NK-92 (cell line): ENCODE measurements at regions not wholly inside any gene's neighbourhood (a gene's known extent, or its start where the extent isn't known, plus 50 kb on each side); places are given as distances from the start of the nearest gene placed in this dataset.

ENCODE experiments used
- DNase-seq: peaks from one replicate; lab custom pipeline; 2025; ENCODE audit not compliant: unreplicated experiment; lab: John Stamatoyannopoulos, UW

DNA sequence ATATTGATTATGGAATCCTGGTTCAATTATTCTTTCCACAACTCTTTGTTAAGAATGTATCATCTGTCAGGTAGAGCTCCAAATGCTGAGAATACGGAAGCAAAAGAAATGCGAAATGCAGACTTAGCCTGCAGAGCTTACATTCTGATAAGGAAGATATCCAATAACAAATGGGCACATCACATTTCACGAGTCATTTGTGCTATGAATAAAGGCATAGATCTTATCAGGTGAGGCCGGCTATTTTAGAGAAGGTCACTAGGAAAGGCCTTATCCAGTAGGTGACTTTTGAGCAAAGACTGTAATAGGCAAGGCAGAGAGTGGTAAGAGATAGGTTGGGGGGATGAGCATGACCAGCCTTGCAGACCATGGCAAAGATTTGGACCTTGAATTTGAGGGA is 174.3 kb upstream of the SERPINE2 start:
- no peak for DNase-seq

DNA sequence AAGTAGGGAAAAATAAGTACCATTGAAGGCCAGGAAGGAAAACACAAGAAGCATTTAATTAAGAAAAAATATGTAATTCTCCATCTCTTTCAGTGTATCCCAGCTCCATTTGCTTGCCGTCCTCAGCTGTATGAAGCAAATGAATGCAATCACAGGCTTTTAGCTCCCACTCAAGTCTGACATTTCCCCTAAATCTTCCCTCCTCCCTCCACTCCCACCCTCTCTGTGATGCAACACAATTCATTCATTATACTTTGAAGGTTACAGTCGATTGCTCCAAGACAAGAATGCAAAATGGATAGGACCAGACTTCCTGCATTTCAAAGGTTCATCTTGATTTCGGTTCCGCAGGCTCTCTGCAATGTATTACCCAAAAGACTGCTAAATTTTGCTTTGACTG is 172.7 kb upstream of the SERPINE2 start:
- DNase-seq = no peak

DNA sequence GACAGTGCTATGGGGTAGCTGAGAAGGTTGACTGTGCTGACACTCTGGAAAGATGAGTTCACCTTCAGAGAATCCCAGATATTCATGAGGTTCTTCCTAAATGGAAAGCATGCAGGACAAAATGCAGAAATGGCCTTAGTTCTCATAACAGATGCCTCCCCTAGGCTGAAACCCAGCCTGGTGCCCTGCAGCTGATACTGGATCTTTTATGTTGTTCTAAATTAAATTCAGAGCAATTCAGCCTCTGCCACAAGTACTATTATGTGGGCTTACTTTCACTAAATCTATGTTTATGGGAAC is 172.0 kb upstream of the SERPINE2 start:
- no peak for DNase-seq

- DNase-seq = no peak
These were observed 171.4 kb upstream of the SERPINE2 start for GRCh38 chr2:224210286-224211180.

GRCh38 chr2:224209555-224210285 is 170.6 kb upstream of the SERPINE2 start:
- DNase-seq = no peak

GRCh38 chr2:224208443-224208842 is 169.4 kb upstream of the SERPINE2 start:
- no peak for DNase-seq

- DNase-seq = no peak
These were observed 168.9 kb upstream of the SERPINE2 start for GRCh38 chr2:224208007-224208406.

- DNase-seq = no peak
These were observed 167.7 kb upstream of the SERPINE2 start for GRCh38 chr2:224206816-224207215.

DNA sequence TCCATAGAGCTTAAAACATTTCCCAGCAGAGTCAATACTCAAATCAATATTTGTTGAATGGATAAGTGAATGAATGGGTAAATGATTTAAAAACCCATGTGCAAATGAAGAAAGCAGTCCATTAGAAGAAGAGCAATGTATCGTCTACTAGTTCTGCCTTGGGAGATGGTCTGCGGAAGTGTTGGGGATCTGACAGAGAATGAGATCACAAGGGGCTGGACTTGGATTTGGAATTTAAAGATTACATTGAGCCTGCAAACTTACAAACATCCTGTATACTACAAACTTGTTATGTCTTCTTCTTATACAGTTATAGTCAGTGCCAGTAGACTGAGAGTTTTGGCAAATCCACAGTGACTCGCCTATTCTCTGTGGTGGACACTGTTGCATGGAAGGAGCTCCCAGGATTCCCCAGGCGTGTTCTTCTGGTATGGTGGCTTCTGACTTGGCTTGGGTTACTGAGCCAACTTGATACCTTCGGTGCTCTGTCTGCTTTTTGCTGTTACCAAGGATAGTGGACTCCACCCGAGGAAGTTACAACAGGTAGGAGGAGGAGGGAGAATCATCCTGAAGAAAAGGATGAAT is 163.3 kb upstream of the SERPINE2 start:
- no peak for DNase-seq

DNA sequence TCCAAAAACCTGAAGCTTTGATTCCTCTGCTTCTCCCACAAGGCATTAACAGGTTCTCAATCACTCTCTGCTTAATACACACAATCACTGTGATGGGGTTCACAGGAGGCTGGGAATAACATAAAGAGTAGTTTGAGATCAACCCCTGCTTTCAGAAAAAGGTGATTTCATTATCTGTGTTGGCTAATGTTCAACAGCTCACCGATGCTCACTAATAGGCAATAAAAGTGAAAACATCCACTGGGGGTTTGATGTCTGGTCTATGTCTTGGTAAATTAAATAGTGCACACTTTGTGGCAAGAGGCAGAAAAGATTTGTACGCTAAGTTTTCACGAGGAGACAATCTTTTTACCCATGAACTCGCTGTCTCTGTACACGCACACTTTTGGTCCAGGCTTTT is 159.3 kb upstream of the SERPINE2 start:
- no peak for DNase-seq

- DNase-seq = no peak
These were observed 157.7 kb upstream of the SERPINE2 start for GRCh38 chr2:224196810-224197209.

DNA sequence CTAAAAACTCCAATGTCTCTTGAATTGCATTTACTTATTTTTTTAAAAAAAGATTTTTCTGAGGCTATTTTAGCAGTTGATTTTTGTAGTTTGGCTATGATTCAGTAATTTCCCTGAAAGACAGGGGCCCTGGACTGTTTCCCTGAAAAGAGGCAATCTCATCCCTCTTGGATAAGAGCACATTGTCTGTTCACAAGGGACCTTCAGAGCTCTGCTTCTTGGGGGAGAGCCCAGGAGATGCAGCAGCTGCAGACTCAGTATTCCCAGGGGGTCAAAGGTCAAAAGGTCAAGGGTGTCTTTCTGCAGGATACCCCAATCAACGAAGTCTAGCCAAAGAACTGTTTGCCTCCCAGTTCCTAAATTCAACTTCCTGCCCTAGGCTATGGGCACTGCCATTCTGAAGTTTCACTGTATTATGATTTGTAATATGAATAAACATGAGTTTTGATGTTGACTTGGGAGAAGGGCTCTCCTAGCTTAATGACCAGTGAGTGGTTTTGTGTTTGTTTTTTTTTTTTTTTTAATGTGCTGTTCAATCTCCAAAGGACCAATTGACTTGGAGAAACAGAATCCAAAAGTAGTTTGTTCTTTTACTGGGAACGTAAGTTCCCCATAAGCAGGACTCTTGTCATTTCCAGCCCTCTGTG is 157.0 kb upstream of the SERPINE2 start:
- DNase-seq = no peak

DNA sequence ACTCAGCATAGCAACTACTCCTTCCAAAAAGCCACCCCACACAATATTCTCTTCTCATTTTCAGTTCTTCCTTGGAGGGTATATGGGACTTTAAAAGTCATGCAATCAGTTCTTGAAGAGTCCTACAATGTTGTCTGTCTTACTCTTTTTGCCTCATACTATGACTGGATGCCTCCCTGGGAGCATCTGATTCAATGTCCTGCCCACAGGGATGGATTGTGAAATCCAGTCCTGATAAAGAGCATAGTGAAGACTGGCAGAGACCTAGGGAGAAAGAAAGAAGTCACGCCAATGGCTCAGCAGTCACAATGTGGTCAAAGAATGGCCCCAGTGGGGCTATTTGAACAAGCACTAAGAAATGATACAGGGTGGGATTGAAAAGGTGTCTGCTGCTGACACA is 155.1 kb upstream of the SERPINE2 start:
- DNase-seq = no peak

DNA sequence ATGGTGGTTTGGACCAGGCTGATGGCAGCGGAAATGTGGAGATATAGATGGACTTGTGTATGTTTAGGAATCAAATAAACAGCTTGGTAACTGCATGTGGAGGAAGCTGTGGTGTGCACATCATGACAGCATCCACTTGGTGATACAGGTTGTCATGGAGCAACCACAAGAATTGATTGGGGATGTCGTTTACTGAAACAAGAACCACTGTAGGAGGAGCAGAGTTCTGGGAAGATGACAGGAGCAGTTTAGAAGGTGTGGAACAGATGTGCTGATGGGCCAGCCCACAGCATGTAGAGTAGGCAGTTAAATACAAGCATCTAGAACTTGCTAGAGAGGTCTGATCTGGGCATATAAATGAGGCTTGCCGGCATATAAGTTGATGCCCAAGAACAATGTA is 152.4 kb upstream of the SERPINE2 start:
- DNase-seq = no peak

- DNase-seq = no peak
These were observed 151.8 kb upstream of the SERPINE2 start for GRCh38 chr2:224190936-224191270.

GRCh38 chr2:224190234-224190935 is 151.3 kb upstream of the SERPINE2 start:
- DNase-seq = no peak

GRCh38 chr2:224187220-224187619 is 148.1 kb upstream of the SERPINE2 start:
- no peak for DNase-seq

GRCh38 chr2:224185023-224185601 is 146.0 kb upstream of the SERPINE2 start:
- DNase-seq = no peak

- no peak for DNase-seq
These were observed 144.0 kb upstream of the SERPINE2 start for GRCh38 chr2:224183086-224183485.

GRCh38 chr2:224182498-224182897 is 143.4 kb upstream of the SERPINE2 start:
- no peak for DNase-seq
